Adrenal gland (tissue), 5 donors: ENCODE measurements at regions not wholly inside any gene's neighbourhood (a gene's known extent, or its start where the extent isn't known, plus 50 kb on each side); places are given as distances from the start of the nearest gene placed in this dataset.

Experiments used
- CTCF ChIP-seq, 6 experiments: fragments of 450-650 bp in 4 of 6; fragments of 200-600 bp in 2 of 6; sonication (generic) in 1 of 6; IDR thresholded peaks; 1 replicate in 5 of 6; 2 replicates in 1 of 6; pipeline versions ENCODE4 v1.5.1 to v1.8.0; 2016 to 2021; ENCODE audit warnings: antibody characterized with exemption in 6 of 6, mild to moderate bottlenecking in 2 of 6, moderate library complexity in 1 of 6
- POLR2A ChIP-seq, 2 donors: fragments of 450-650 bp; IDR thresholded peaks; one replicate each; pipeline ENCODE4 v1.6.1; 2017; ENCODE audit warnings: antibody characterized with exemption in 2 of 2, mild to moderate bottlenecking in 2 of 2, moderate library complexity in 1 of 2
- donor health status: DM: no; HTN: no; CAD: no.

- no peak for TF ChIP-seq CTCF (IDR thresholded peaks at IDR 0.05)
- TF ChIP-seq POLR2A (IDR thresholded peaks at IDR 0.05), result no peak
These were observed 132.3 kb upstream of the SKOR2 start for GRCh38 chr18:47383729-47384128.
